ENCODE measurements at regions not wholly inside any gene's neighbourhood (a gene's known extent, or its start where the extent isn't known, plus 50 kb on each side); places are given as distances from the start of the nearest gene placed in this dataset.

GRCh38 chr10:63899673-63900300, 378.6 kb downstream of the REEP3 start:
- H3K9me3 ChIP-seq (ENCODE audit: control insufficient read depth, insufficient read depth, low read length), result no peaks in the 10 kb centered on the region
- peaks cover 12% of the 10 kb centered on the region for H3K4me1 ChIP-seq (ENCODE audit: insufficient read depth, low read length)
- H3K36me3 ChIP-seq (ENCODE audit: insufficient read depth, low read length), result no peaks in the 10 kb centered on the region
- H3K9ac ChIP-seq (ENCODE audit: low read depth, low read length), result no peak overlapping the region

- H3K9me3 ChIP-seq (ENCODE audit: control insufficient read depth, insufficient read depth, low read length), result no peaks in the 10 kb centered on the region
- H3K36me3 ChIP-seq (ENCODE audit: insufficient read depth, low read length), result no peaks in the 10 kb centered on the region
- H3K9ac ChIP-seq (ENCODE audit: low read depth, low read length), result no peak overlapping the region
- peaks cover 12% of the 10 kb centered on the region for H3K4me1 ChIP-seq (ENCODE audit: insufficient read depth, low read length)
Measured at GRCh38 chr10:63901228-63901627, 380.0 kb downstream of the REEP3 start.

- no peaks in the 10 kb centered on the region for H3K9me3 ChIP-seq (ENCODE audit: control insufficient read depth, insufficient read depth, low read length)
- peaks cover 12% of the 10 kb centered on the region for H3K4me1 ChIP-seq (ENCODE audit: insufficient read depth, low read length)
- H3K9ac ChIP-seq (ENCODE audit: low read depth, low read length), result no peak overlapping the region
- no peaks in the 10 kb centered on the region for H3K36me3 ChIP-seq (ENCODE audit: insufficient read depth, low read length)
Measured at GRCh38 chr10:63901881-63902280, 380.7 kb downstream of the REEP3 start.

GRCh38 chr10:63910806-63911205, 389.6 kb downstream of the REEP3 start:
- Histone ChIP-seq H3K9ac (ENCODE audit: low read depth, low read length) (no peak overlapping the region), H3K36me3 (ENCODE audit: insufficient read depth, low read length) (no peaks in the 10 kb centered on the region), H3K9me3 (ENCODE audit: control insufficient read depth, insufficient read depth, low read length) (peaks cover 3% of the 10 kb centered on the region; the same call in 1 of the 2 replicates), H3K4me1 (ENCODE audit: insufficient read depth, low read length) (peaks cover 7% of the 10 kb centered on the region; the same call in 1 of the 2 replicates)

- H3K9ac ChIP-seq (ENCODE audit: low read depth, low read length), result no peak overlapping the region
- no peaks in the 10 kb centered on the region for H3K36me3 ChIP-seq (ENCODE audit: insufficient read depth, low read length)
- peaks cover 7% of the 10 kb centered on the region; the same call in 1 of the 2 replicates for H3K4me1 ChIP-seq (ENCODE audit: insufficient read depth, low read length)
- peaks cover 3% of the 10 kb centered on the region; the same call in 1 of the 2 replicates for H3K9me3 ChIP-seq (ENCODE audit: control insufficient read depth, insufficient read depth, low read length)
Measured at GRCh38 chr10:63915240-63915639, 394.0 kb downstream of the REEP3 start.

GRCh38 chr10:63917363-63917762, 396.2 kb downstream of the REEP3 start:
- H3K4me1 ChIP-seq (ENCODE audit: insufficient read depth, low read length), result peaks cover 3% of the 10 kb centered on the region; the same call in 1 of the 2 replicates
- no peak overlapping the region for H3K9ac ChIP-seq (ENCODE audit: low read depth, low read length)
- H3K9me3 ChIP-seq (ENCODE audit: control insufficient read depth, insufficient read depth, low read length), result no peaks in the 10 kb centered on the region
- no peaks in the 10 kb centered on the region for H3K36me3 ChIP-seq (ENCODE audit: insufficient read depth, low read length)

- Histone ChIP-seq H3K9ac (ENCODE audit: low read depth, low read length) (no peak overlapping the region), H3K9me3 (ENCODE audit: control insufficient read depth, insufficient read depth, low read length) (no peaks in the 10 kb centered on the region), H3K36me3 (ENCODE audit: insufficient read depth, low read length) (no peaks in the 10 kb centered on the region), H3K4me1 (ENCODE audit: insufficient read depth, low read length) (peaks cover 11% of the 10 kb centered on the region; the same call in 1 of the 2 replicates)
Measured at GRCh38 chr10:63919575-63920279, 398.5 kb downstream of the REEP3 start.

- Histone ChIP-seq H3K9me3 (ENCODE audit: control insufficient read depth, insufficient read depth, low read length) (no peaks in the 10 kb centered on the region), H3K4me1 (ENCODE audit: insufficient read depth, low read length) (peaks cover 11% of the 10 kb centered on the region; the same call in 1 of the 2 replicates), H3K9ac (ENCODE audit: low read depth, low read length) (no peak overlapping the region), H3K36me3 (ENCODE audit: insufficient read depth, low read length) (no peaks in the 10 kb centered on the region)
Measured at GRCh38 chr10:63920926-63921325, 399.7 kb downstream of the REEP3 start.

- Histone ChIP-seq H3K9me3 (ENCODE audit: control insufficient read depth, insufficient read depth, low read length) (no peaks in the 10 kb centered on the region), H3K36me3 (ENCODE audit: insufficient read depth, low read length) (no peaks in the 10 kb centered on the region), H3K4me1 (ENCODE audit: insufficient read depth, low read length) (peaks cover 11% of the 10 kb centered on the region; the same call in 1 of the 2 replicates), H3K9ac (ENCODE audit: low read depth, low read length) (no peak overlapping the region)
Measured at GRCh38 chr10:63921908-63922467, 400.8 kb downstream of the REEP3 start.

- no peak overlapping the region for H3K9ac ChIP-seq (ENCODE audit: low read depth, low read length)
- no peaks in the 10 kb centered on the region for H3K9me3 ChIP-seq (ENCODE audit: control insufficient read depth, insufficient read depth, low read length)
- H3K36me3 ChIP-seq (ENCODE audit: insufficient read depth, low read length), result no peaks in the 10 kb centered on the region
- peaks cover 11% of the 10 kb centered on the region; the same call in 1 of the 2 replicates for H3K4me1 ChIP-seq (ENCODE audit: insufficient read depth, low read length)
Measured at GRCh38 chr10:63922468-63923284, 401.5 kb downstream of the REEP3 start.

- Histone ChIP-seq H3K4me1 (ENCODE audit: insufficient read depth, low read length) (no peaks in the 10 kb centered on the region), H3K9ac (ENCODE audit: low read depth, low read length) (no peak overlapping the region), H3K36me3 (ENCODE audit: insufficient read depth, low read length) (no peaks in the 10 kb centered on the region), H3K9me3 (ENCODE audit: control insufficient read depth, insufficient read depth, low read length) (no peaks in the 10 kb centered on the region)
Measured at GRCh38 chr10:63929831-63930467, 408.7 kb downstream of the REEP3 start.

GRCh38 chr10:63930584-63930983, 409.4 kb downstream of the REEP3 start:
- no peaks in the 10 kb centered on the region for H3K36me3 ChIP-seq (ENCODE audit: insufficient read depth, low read length)
- H3K9ac ChIP-seq (ENCODE audit: low read depth, low read length), result no peak overlapping the region
- no peaks in the 10 kb centered on the region for H3K4me1 ChIP-seq (ENCODE audit: insufficient read depth, low read length)
- no peaks in the 10 kb centered on the region for H3K9me3 ChIP-seq (ENCODE audit: control insufficient read depth, insufficient read depth, low read length)

- Histone ChIP-seq H3K9ac (ENCODE audit: low read depth, low read length) (no peak overlapping the region), H3K4me1 (ENCODE audit: insufficient read depth, low read length) (no peaks in the 10 kb centered on the region), H3K9me3 (ENCODE audit: control insufficient read depth, insufficient read depth, low read length) (no peaks in the 10 kb centered on the region), H3K36me3 (ENCODE audit: insufficient read depth, low read length) (no peaks in the 10 kb centered on the region)
Measured at GRCh38 chr10:63935705-63936104, 414.5 kb downstream of the REEP3 start.

Data from ES-I3 (cell line).